ENCODE measurements at regions not wholly inside any gene's neighbourhood (a gene's known extent, or its start where the extent isn't known, plus 50 kb on each side); places are given as distances from the start of the nearest gene placed in this dataset.
A peak's percentile ranks its signal among the peaks of the same experiment; 100 is the strongest.

DNA sequence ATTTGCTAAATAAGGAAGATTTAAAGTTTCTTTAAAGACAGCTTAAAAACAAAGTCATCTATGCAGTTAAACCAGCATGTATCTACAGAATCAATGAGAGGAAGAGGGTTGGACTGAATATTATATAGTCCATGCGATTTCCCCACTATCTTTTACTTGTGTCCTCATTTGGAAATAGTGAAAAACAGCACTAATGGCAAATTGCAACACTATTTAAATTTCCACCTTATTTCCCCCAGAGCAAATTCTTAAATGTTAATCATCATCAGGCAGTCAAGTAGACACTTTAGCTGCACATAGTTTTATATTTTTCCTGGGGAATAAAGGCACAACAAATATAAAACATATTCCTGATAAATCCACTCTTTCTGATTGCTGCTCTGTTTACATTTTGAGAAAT, 114.6 kb downstream of the LCA5 start:
- TF ChIP-seq, protein P1, sequence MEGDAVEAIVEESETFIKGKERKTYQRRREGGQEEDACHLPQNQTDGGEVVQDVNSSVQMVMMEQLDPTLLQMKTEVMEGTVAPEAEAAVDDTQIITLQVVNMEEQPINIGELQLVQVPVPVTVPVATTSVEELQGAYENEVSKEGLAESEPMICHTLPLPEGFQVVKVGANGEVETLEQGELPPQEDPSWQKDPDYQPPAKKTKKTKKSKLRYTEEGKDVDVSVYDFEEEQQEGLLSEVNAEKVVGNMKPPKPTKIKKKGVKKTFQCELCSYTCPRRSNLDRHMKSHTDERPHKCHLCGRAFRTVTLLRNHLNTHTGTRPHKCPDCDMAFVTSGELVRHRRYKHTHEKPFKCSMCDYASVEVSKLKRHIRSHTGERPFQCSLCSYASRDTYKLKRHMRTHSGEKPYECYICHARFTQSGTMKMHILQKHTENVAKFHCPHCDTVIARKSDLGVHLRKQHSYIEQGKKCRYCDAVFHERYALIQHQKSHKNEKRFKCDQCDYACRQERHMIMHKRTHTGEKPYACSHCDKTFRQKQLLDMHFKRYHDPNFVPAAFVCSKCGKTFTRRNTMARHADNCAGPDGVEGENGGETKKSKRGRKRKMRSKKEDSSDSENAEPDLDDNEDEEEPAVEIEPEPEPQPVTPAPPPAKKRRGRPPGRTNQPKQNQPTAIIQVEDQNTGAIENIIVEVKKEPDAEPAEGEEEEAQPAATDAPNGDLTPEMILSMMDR (IDR thresholded peaks at IDR 0.05; ENCODE audit: insufficient read depth, low read depth, low read length, missing control alignments), result no peak
- H3K4me3 ChIP-seq (ENCODE audit: low read length), result no peak overlapping the region
- no peak for DNase-seq (ENCODE audit: low read depth)

DNA sequence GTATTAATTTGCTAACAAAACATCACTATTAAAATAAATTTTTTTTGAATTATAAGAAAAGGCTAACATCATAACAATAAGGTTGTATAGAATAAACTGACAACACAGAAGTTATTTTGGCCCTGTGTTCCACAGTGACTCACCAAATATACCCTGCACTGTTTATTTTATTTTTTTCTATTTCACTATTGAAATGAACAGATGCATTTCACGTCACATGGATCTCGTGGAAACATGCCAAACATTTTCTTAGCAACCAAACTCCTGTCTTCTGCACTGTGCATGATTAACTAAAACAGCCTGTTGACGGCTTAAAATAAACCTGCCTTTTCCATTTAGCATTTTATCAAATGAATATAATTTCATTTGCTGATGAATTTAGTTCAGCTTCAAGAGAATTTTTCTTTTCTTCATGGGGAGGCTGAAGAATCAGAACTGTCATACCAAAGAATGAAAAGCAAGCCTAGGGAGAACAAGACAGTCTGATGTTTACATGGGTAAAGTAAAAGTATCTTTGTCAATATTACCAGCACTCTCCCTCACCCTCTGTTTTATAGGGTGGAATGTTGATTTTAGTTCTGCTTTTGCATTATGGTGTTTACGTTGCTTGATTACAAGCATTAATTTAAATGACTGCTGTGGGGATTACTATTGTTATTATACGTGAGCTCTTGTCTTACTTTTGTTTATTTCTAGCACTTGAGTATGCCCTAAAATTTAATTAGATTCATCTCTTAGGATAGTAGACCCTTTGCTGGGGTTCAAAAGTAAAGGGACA, 115.3 kb downstream of the LCA5 start:
- TF ChIP-seq, protein P1 (IDR thresholded peaks at IDR 0.05; ENCODE audit: insufficient read depth, low read depth, low read length, missing control alignments), result no peak
- DNase-seq (ENCODE audit: low read depth), result peak; percentile 92
- H3K4me3 ChIP-seq (ENCODE audit: low read length), result no peak overlapping the region

DNA sequence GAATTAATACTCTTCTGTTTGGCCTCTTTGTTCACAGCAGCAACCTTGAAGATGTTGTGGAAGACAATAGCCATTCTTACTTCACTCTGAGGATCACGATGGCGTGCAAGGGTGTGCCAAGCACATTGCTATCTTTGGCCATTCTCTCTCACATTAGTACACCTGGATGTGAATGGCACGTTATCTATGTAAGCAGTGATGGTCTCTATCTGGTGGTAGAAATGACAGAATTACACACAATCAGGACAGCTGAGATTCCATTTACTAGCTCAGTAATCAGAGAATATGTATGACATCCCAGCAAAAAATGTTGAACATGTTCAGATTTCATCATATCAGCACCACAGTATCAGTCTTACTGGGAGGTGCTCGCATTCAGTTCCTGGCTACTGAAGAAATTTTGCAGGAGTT, 116.2 kb downstream of the LCA5 start:
- TF ChIP-seq, protein P1 (IDR thresholded peaks at IDR 0.05; ENCODE audit: insufficient read depth, low read depth, low read length, missing control alignments), result no peak
- no peak overlapping the region for H3K4me3 ChIP-seq (ENCODE audit: low read length)
- peak; percentile 72 for DNase-seq (ENCODE audit: low read depth)

DNA sequence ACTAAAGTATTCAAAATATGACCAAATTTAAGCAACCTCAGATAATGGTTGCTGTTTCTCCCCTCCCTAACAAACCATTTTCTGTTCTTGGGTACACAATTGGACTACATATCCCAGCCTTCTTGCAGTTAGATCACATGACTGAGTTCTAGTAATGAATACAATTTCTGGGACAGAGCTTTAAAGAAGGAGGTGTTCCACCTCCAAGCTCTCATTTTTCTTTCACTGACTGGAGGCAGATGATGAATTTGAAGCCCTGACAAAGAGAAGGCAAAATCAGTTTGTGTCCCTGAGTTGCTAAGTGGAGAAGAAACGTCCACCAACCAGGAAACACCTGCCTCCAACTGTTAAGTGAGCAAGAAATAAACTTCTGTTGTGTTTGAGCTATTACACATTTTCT, 117.2 kb downstream of the LCA5 start:
- no peak overlapping the region for H3K4me3 ChIP-seq (ENCODE audit: low read length)
- no peak for DNase-seq (ENCODE audit: low read depth)
- TF ChIP-seq, protein P1 (IDR thresholded peaks at IDR 0.05; ENCODE audit: insufficient read depth, low read depth, low read length, missing control alignments), result no peak

DNA sequence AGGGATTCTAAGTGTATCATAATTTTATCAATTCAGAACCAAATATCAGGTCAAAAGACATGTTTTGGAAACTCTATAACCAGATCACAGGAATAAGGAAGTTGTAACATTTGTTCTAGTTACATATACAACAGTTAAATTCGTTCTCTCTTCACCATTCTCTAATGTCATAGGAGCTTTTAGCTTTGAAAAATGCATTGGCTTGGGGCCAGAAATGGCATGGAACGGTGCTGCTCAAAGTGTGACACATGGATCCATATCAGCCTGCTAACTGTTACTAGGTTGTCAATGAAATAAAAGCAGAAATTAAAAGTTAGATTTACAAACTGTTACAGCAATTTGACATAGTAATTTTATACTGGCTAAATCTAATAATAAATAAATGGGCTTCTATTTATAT, 120.3 kb downstream of the LCA5 start:
- H3K4me3 ChIP-seq (ENCODE audit: low read length), result no peak overlapping the region
- no peak for DNase-seq (ENCODE audit: low read depth)
- TF ChIP-seq, protein P1 (IDR thresholded peaks at IDR 0.05; ENCODE audit: insufficient read depth, low read depth, low read length, missing control alignments), result no peak

DNA sequence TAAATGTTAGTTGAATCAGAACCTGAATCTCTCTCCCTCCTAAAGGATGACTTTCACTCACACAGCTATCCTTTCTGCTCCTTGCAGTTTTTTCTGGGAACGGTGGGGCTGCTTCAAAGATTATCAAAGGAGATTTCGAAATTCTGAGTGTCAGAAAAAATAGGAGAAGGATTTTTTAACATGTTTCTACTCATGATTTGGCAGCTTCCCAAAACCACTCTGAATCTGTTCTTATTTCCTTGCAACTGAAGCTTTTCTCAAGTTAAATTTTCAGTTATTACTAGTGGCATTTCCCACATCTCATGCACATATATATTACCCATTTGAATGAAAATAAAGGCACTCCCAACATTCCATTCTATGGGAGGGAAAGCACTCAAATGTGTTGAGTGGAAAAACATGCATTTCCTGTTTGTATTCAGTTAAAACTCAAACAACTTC, 123.6 kb downstream of the LCA5 start:
- DNase-seq (ENCODE audit: low read depth), result peak; percentile 81
- TF ChIP-seq, protein P1 (IDR thresholded peaks at IDR 0.05; ENCODE audit: insufficient read depth, low read depth, low read length, missing control alignments), result no peak
- H3K4me3 ChIP-seq (ENCODE audit: low read length), result no peak overlapping the region

DNA sequence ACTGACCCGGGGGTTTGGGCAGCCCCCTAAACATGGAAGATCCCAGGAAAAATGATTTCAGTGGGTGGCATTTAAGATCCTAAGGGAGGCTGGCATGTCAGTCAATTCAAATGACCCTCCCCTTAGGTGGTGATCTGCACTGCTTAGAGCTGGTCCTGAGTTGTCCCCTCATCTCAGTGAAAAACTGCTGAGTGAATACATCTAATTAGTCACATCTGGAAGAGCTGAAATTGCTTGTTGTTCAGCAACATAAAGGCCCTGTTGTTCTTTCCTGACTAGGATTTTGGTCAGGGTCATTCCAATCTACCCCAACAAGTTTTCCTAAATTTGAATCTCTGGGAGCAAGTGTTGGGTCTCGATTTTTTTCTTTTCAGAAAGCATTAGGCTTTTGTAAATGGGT, 126.4 kb downstream of the LCA5 start:
- H3K4me3 ChIP-seq (ENCODE audit: low read length), result no peak overlapping the region
- DNase-seq (ENCODE audit: low read depth), result no peak
- TF ChIP-seq, protein P1 (IDR thresholded peaks at IDR 0.05; ENCODE audit: insufficient read depth, low read depth, low read length, missing control alignments), result no peak

Data from epithelial cell of esophagus (primary cell).